GM18498 (cell line): ENCODE measurements at regions not wholly inside any gene's neighbourhood (a gene's known extent, or its start where the extent isn't known, plus 50 kb on each side); places are given as distances from the start of the nearest gene placed in this dataset.

Source experiments
- ATAC-seq: cut with Tn5 transposase; IDR thresholded peaks from one replicate; pipeline ENCODE4 v1.9.1; 2021; ENCODE audit warnings: mild to moderate bottlenecking, moderate library complexity; ENCODE audit not compliant: unreplicated experiment

DNA sequence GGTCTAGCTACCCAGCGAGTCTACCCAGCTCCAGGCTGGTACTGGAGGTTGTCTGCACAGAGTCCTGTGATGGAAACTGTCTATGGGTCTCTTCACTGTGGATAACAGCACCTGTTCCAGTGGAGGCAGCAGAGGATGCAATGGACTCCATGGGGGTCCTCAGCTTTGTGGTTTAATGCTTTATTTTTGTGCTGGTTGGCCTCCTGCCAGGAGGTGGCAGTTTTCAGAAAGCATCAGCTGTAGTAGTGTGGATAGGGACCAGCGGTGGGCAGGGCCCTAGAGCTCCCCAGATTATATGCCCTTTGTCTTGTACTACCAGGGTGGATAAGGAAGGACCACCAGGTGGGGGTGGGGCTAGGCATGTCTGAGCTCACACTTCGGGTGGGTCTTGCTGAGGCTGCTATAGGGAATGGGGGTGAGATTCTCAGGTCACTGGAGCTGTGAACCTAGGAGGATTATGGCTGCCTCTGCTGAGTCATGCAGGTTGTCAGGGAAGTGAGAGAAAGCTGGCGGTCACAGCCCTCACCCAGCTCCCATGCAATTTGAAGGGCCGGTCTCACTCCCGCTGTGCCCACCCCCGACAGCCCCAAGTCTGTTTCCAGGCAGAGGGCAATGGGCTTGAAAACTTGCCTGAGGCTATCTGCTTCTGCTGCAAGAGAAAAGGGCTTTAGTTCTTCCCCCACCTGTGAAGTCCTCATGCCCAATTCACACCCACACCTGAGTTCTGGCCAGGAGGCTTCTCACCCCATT is 397.1 kb downstream of the TLE1 start:
- no peak for ATAC-seq

DNA sequence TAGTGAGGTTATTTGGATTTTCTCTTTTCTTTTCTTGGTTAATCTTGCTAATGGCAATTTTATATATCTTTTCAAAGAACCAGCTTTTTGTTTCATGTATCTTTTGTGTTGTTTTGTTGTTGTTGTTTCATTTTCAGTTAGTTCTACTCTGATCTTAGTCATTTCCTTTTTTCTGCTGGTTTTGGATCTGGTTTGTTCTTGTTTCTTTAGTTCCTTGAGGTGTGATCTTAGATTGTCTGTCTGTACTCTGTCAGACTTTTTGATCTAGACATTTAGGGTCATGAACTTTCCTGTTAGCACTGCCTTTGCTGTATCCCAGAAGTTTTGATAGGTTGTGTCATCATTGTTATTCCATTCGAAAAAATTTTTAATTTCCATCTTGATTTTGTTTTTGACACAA is 399.7 kb downstream of the TLE1 start:
- no peak for ATAC-seq

DNA sequence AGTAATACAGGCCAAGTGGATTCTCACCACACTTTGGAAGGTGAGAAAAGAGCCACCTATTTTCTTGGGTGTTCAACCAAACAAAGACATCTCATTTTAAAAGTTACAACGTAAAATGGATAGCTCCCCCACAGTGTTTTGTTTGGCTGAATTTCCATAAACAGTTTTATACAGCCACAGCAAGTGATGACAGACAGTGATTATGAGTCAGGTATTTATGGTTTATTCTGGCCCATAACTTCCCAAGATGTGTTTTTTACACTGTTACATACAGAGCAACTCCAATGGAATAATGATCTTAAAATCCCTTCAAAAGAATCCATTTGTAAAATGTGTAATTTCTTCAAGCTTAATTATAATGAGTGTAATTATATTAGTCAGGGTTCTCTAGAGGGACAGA is 421.3 kb downstream of the TLE1 start:
- ATAC-seq: no peak

DNA sequence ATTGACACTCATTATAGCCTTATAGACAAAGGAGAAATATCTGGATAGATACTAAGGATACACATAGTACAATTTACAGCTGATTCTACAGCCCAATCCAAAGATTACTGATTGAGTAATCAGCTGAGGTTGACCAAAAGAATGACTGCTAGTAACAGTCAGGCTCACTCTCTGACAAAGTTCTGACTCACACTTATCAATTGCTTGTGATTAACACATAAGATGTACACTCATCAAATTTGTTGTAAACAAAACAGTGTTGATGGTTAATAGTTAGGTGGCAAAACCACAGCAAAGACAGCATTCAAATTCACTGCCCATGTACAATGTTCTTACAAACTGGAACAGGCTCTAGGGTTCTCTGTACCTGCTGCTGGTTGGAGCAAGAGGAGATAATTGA is 422.7 kb downstream of the TLE1 start:
- no peak for ATAC-seq

DNA sequence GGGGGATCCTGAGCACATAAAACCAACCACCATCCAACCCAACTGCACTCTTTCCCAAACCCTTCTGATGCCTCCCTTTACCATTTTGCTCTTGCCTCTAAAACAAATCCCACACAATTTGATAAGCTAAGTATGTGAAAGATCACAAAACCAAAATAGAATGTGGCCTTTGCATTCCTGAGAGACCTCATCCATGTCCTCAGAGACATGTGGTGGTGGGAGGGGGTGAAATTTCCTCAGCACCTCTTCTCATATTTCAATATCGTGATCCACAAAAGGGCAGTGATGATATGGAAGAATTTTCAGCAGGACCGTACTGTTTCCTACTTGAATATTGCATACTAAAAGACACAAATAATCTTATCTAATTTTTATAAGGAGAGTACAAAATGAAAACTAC is 423.3 kb downstream of the TLE1 start:
- no peak for ATAC-seq

DNA sequence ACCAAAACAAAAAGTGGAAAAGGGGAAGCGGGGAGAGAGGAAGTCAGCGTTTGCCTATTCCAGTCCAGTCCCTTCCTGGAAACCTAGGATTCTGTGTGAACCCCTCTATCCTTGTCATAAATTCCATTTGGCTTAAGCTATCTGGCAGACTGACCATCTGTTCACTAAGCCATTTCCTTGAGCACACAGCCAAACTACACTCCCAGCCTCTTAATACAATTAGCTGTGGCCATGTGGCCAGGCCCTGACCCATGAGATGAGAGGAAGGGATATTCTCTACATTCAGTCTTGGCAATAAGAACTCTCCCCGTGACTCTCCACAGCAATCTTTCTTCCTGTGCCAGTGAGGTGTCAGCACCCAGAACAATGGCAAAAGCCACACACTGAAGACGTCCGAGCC is 424.8 kb downstream of the TLE1 start:
- no peak for ATAC-seq

DNA sequence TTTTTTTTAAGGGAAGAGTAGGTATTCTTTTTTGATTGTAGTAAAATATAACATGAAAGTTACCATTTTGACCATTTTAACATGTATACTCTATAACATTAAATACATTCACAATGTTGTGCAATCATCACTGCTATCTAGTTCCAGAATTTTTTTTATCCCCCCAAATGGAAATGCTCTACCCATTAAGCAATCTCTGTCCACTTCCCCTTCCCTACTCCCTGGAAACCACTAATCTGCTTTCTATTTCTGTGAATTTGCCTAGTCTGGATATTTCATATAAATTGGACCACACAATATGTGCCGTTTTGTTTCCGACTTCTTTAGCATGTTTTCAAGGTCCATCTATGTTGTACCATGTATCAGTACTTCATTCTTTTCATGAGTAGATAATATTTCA is 429.5 kb downstream of the TLE1 start:
- no peak for ATAC-seq

DNA sequence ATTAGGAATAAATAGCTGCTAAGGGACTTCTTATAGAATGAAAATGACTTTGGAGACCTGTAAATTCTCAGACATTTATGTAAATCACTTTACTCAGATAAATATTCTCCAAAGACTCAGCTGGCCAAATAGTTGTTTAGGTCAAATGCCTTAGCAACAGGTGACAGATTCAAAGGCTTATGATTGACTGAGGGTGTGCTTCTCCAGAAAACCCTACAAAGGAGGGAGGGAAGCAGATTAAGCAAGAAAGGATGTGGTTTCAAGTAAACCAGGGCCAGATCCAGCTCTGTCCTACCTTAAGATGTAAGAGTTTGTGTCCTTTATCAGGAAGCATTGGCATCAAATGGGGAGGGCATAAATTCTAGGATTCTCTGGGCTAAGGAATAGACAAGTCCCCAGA is 433.0 kb downstream of the TLE1 start:
- ATAC-seq: no peak

DNA sequence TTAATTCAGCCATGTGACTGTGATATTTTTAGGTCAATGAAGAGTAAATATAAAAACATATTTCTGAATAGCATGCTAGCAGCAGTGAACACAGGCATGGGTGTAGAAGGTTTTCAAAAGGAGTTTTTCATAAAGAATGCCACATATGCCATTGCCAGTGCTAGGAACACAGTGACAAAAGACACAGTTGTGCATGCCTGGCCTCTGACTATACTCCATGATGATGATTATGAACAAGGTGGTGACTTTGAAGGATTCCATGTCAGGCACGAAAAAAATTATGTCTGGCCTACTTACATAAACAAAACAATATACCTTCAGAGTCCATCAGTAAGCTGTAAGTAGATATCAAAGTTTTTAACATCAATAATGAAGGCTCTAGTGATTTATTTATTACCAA is 438.7 kb downstream of the TLE1 start:
- no peak for ATAC-seq

DNA sequence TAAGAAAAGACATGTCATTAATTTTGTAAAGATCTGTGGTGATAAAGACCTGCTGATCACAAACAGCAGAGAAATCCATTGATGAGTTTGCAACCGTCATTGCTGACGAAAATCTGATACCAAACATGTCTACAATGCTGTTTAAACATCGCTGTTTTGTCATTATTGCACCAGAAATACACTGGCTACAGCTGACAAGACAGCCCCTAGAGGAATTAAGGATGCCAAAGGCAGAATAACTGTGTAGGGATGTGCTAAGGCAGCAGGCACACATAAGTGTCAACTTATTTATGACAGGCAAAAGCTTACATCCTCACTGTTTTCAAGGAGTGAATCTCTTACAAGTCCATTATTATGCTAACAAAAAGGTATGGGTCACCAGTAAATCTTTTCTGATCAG is 439.3 kb downstream of the TLE1 start:
- ATAC-seq: no peak

DNA sequence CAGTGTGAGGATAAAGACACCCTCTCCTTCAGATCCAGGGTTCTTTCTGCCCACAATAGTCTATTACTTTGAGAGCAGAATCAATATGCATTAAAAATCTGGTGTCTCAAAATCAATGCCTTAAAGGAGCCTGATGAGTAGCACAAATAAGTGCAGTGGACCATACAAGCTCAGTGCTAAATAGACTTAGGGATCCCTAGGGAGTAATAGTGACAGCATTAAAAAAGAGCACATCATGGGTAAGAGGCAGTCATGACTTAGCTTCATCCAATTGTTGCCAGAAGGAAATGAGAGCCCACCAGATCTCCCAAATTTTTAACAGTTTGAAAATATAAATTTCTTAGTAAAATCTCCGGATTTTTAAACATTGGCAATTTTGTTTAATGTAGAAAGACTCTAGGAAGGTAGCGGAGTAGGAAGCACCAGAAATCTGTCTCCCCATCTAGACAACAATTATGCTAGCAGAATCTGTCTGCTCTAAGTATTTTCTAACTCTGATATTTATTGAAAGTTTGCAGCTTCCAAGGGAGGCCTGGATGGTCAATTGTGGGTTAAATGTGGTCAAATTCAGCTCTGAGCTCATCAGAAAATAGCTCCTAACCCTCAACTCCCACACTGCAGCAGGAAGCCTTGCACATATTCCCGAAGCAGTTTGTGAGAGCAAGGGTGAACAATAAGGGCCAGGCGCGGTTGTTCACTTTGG is 443.9 kb downstream of the TLE1 start:
- no peak for ATAC-seq

DNA sequence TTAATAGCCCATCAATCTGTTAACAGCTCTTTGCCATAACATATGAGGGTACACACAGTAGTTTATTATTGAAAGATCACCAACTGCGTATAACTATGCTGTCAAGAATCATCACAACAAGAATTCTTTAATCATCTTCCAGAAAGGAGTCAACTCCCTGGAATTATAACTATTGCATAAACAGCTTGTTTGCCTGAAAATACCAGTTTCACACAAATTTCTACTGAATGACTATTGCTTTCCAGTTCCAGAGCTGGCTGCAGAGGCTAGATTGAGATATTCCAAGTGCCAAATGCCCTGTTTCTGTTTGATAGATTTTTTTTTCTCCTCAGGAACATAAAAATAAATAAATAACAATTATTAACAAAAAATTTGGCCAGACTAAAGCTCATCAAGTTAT is 444.7 kb downstream of the TLE1 start:
- ATAC-seq: no peak

DNA sequence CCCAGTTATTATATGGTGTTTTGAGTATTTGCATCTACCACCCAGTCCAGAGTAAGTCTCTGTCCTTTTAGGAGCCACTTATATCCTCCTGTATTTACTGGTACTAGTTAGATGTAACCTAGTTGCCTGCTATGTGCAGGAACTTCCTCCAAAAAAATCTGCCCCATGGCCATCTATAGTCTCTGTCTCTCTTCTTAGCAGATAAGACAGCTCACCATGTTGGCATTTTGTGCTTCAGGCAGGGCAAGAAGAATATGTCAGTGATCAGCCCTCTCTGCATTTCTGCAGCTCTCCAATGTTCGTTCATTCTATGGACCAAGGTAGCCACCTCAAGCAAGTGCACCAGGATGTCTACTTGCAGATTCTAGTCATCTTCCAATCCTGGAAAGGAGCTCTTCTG is 446.5 kb downstream of the TLE1 start:
- no peak for ATAC-seq

DNA sequence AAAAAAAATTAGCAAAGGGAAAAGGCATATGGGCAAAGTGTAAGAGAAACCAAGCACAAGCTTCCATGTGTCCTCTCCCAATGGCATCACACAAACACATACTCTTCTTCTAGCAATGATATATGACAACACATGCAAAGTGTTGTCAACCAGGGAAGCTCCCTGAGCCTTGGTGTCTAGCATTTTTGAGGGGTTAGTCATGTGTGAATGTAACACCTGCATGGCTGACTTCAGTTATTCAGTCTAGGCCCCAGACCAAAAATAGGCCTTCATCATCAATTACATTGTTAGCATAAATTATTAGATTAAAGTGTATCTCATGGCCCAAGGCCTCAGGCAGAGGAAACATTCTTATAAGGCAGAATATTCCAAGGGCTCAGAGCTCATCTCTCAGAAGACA is 450.0 kb downstream of the TLE1 start:
- ATAC-seq: no peak

DNA sequence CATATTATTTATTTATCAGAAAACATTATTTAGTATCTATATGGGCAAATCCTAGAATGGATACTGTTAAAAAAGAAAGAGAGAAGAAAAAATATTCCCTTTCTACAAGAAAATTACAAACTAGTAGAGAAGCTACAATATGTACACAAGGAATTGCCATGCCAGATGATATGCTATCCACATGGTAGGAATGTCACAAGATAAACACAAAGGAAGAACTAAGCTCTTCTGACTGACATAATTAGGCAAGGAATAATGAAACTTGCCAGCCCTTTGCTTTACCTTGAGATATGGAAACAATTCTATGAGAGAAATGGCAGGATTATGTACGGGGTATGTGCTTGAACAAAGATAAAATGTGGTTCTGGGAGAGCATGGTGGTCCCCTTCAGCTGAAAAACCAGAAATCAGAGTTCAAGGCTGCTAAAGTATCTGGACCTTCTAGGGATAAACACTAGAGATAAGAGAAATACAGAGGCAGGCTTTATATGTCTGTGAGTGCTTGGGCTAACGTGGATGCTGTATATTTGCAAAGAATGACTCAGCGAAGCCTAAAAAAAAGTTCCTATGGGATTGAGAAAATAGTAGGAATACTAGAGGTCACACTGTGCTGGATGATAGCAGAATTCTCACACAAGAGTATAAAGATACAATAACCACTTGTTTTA is 451.6 kb downstream of the TLE1 start:
- no peak for ATAC-seq

DNA sequence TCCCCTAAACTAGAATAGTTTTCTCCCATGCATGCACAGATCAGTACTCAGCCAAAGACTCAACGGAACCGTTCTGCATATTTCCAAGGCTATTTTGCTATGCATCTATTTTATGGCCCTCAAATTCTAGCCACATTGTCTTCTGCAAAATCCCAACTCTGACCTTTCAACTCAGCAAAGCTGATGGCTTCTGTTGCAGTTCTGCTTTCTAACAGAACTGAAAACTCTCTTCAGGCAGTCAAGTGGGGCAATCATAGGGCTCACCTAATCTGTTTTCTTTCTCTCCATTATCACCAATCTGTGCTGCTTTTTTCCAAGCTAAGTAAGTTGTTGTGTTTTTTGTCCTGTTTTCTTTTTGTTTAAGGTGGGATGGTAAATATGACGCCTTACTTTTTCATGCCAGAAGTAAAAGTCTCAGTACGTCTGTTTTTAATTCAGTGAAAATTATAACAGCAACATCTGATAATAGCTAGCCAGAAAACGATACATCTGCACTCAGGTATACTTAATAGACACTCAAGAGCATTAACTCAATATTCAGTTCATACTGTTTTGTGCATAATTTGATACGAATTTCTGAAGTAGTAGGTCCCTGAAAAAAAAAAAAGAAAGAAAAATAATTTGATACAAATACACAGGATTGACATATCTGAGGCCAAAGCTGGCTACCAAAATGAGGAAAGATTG is 454.3 kb downstream of the TLE1 start:
- ATAC-seq: no peak

DNA sequence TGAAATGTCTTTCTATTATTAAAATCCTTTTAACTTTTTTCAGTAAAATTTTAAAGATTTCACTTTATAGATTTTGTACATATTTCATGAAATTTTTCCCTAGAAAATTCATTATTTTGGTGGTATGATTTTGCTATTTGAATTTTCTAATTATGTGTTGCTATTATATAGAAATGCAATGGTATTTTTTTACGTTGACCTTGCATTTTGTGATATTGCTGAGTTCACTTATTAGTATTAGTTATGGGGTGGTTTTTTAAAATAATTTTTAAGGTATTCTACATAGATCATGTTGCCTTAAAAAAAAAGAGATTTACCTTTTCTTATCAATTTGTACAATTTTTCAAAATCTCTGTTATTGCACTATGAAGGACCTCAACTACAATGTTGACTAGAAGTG is 458.3 kb downstream of the TLE1 start:
- ATAC-seq: no peak

DNA sequence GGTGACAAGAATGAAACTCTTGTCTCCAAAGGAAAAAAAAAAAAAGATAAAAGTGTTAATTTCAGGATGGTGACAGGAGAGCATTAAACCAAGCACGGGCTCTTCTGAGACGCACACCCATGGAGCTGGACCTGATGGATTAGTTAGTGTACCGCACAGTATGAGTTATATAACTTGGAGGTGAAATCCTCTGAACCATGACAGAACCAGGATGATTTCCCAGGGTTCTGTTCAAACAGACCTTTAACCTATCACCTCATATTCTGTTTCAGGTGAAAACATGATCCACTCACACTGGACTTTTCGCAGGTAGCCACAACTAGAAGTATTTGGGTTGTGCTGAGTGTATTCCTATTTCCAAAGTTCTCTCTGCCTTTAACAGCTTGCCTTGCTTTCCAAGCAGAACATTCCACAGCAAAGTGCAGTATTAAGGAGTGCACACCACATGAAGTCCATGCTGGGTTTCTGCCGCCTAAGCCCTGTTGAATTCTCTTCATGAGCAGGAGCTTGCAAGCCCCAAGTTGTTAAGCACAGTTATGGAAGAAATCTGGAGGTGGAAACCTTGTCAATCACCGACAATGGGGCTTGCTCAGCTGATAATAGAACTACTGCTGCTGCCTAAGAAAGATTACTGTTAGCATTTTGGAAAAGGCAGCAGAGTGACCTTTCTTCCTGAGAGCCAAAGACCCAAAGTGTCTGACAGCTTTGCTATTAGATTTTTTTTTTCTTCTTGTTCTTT is 461.7 kb downstream of the TLE1 start:
- ATAC-seq: no peak

DNA sequence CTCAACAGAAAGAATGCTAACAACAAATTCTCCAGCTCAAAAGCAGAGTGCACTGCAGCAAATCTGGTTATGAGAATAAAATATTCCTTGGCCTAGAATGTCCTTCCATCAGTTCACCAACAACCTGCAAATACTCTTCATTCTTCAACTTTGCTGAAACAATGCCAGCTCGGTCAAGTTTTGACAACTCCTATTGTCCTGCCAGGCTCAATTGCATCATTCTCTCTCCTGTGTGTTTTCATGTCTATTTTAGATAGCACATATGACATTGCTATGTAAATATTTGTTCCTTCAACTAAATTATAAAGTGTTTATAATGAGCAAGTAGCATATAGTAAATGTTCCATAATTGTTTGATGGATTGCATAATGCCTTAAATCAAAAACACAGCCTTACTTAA is 463.8 kb downstream of the TLE1 start:
- ATAC-seq: no peak

DNA sequence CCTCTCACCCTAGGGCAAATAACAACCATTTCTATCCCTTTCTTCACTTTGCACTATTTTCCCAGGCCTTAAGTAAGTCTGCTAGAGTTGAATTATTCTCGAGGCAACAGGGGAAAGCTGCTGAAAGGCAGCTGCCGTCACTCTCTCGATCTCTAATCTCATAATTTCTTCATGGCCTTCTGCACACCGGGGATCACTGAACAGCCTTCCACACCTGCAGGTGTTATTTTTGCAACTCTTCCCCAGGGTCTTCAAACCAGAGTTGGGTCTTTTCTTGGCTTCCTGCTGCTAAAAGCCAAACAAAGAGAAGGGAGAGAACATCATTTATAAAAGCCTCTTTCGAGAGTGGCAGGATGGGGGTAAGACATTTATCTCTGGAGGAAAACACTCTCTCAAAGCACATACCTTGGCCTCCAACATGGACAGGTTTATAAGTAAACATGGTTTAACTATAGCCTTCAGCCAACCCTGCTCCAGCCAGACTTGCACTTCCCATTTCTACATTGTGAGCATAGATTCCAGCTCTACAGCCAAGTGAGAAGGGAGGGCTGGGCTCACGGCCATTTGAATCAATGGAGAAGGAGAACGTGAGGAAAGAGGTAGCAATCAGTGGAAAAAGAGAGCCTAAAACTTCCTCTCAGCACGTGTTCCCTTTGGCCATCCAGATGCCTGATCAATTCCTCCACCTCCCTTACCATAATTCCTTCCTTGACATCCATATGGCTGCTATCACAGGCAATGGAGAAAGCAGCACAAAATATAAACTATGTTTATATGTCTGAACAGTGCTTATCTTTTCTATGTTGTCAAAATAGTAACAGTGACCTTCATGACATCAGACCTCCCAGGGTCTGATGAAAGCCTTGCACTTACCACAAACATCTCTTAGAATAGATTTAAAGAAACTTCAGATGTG is 464.9 kb downstream of the TLE1 start:
- no peak for ATAC-seq
